Loucy (cell line): ENCODE measurements at regions not wholly inside any gene's neighbourhood (a gene's known extent, or its start where the extent isn't known, plus 50 kb on each side); places are given as distances from the start of the nearest gene placed in this dataset.

Experiments
- H2AFZ ChIP-seq: fragments of 200-600 bp; sonication (generic); 2 replicates; pipeline ENCODE4 v1.6.0; 2016; ENCODE audit warnings: antibody characterized with exemption, mild to moderate bottlenecking, low read length, moderate library complexity
- H3F3A ChIP-seq: fragments of 200-600 bp; 2 replicates; pipeline ENCODE4 v1.6.0; 2016; ENCODE audit warnings: antibody characterized with exemption, low read depth, mild to moderate bottlenecking
- H3K27me3 ChIP-seq: fragments of 200-600 bp; sonication (generic); 2 replicates; pipeline ENCODE4 v1.6.1; 2014; ENCODE audit warnings: low read length, mild to moderate bottlenecking; ENCODE audit not compliant: insufficient read depth, poor library complexity, severe bottlenecking
- H3K36me3 ChIP-seq: fragments of 200-600 bp; sonication (generic); 2 replicates; pipeline ENCODE4 v1.6.1; 2016; ENCODE audit warnings: low read length; ENCODE audit not compliant: insufficient read depth
- H3K4me1 ChIP-seq: fragments of 200-600 bp; sonication (generic); 2 replicates; pipeline ENCODE4 v1.5.1; 2014; ENCODE audit warnings: low read length, mild to moderate bottlenecking; ENCODE audit not compliant: insufficient read depth, poor library complexity, severe bottlenecking
- H3K4me2 ChIP-seq: fragments of 200-600 bp; sonication (generic); 2 replicates; pipeline ENCODE4 v1.6.0; 2014; ENCODE audit warnings: antibody characterized with exemption, low read length, low read depth, mild to moderate bottlenecking; ENCODE audit not compliant: poor library complexity, severe bottlenecking
- H3K4me3 ChIP-seq: fragments of 200-600 bp; sonication (generic); 2 replicates; pipeline ENCODE4 v1.5.1; 2014; ENCODE audit warnings: low read length, mild to moderate bottlenecking, mixed read lengths; ENCODE audit not compliant: poor library complexity, severe bottlenecking
- H3K79me2 ChIP-seq: fragments of 200-600 bp; sonication (generic); 2 replicates; pipeline ENCODE4 v1.6.1; 2014; ENCODE audit warnings: low read length; ENCODE audit not compliant: insufficient read depth
- H3K9ac ChIP-seq: fragments of 200-600 bp; sonication (generic); 2 replicates; pipeline ENCODE4 v1.6.0; 2014; ENCODE audit warnings: mild to moderate bottlenecking, low read depth, low read length, moderate library complexity; ENCODE audit not compliant: poor library complexity, severe bottlenecking
- H3K9me2 ChIP-seq: fragments of 200-600 bp; sonication (generic); replicated peaks from 2 replicates; pipeline ENCODE4 v1.6.1; 2016; ENCODE audit warnings: low read depth, low read length, mixed read lengths
- H3K9me3 ChIP-seq: fragments of 200-600 bp; sonication (generic); 2 replicates; pipeline ENCODE4 v1.6.1; 2014; ENCODE audit warnings: mild to moderate bottlenecking, antibody characterized with exemption, low read length, low read depth; ENCODE audit not compliant: insufficient read depth
- H4K20me1 ChIP-seq: fragments of 200-600 bp; sonication (generic); 2 replicates; pipeline ENCODE4 v1.6.0; 2014; ENCODE audit warnings: antibody characterized with exemption, low read length, mild to moderate bottlenecking; ENCODE audit not compliant: insufficient read depth, poor library complexity, severe bottlenecking
- CTCF ChIP-seq: fragments of 200-600 bp; sonication (generic); conservative IDR thresholded peaks from 2 replicates; pipeline ENCODE4 v1.5.1; 2014; ENCODE audit warnings: mild to moderate bottlenecking, antibody characterized with exemption, low read length
- EZH2phosphoT487 ChIP-seq: fragments of 200-600 bp; IDR thresholded peaks from 2 replicates; pipeline ENCODE4 v1.6.1; 2018; ENCODE audit warnings: antibody characterized with exemption, mild to moderate bottlenecking, moderate library complexity, borderline replicate concordance

GRCh38 chr22:22155607-22156006, 89.0 kb upstream of the VPREB1 start:
- Histone ChIP-seq H3K36me3 (peaks cover 15% of the 10 kb centered on the region; the same call in 1 of the 2 replicates), H2AFZ (no peak overlapping the region), H3K4me2 (no peak overlapping the region), H3K9me2 (no peaks in the 10 kb centered on the region), H3F3A (no peaks in the 10 kb centered on the region; the same call in 1 of the 2 replicates), H3K9me3 (no peaks in the 10 kb centered on the region), H3K27me3 (no peaks in the 10 kb centered on the region), H3K79me2 (peaks cover 5% of the 10 kb centered on the region; the same call in 1 of the 2 replicates), H3K4me1 (peaks cover 6% of the 10 kb centered on the region), H4K20me1 (no peaks in the 10 kb centered on the region), H3K4me3 (no peak overlapping the region), H3K9ac (no peak overlapping the region)
- TF ChIP-seq EZH2phosphoT487: no peak
- TF ChIP-seq CTCF: no peak

- peaks cover 15% of the 10 kb centered on the region; the same call in 1 of the 2 replicates for H3K36me3 ChIP-seq
- H3K79me2 ChIP-seq: peaks cover 5% of the 10 kb centered on the region; the same call in 1 of the 2 replicates
- no peak overlapping the region for H2AFZ ChIP-seq
- H3K9me2 ChIP-seq: no peaks in the 10 kb centered on the region
- H3K9me3 ChIP-seq: no peaks in the 10 kb centered on the region
- TF ChIP-seq CTCF: no peak
- no peak for TF ChIP-seq EZH2phosphoT487
- no peak overlapping the region for H3K4me2 ChIP-seq
- no peak overlapping the region for H3K9ac ChIP-seq
- no peaks in the 10 kb centered on the region for H4K20me1 ChIP-seq
- H3F3A ChIP-seq: no peaks in the 10 kb centered on the region; the same call in 1 of the 2 replicates
- peaks cover 6% of the 10 kb centered on the region for H3K4me1 ChIP-seq
- no peak overlapping the region for H3K4me3 ChIP-seq
- H3K27me3 ChIP-seq: no peaks in the 10 kb centered on the region
These were observed 89.4 kb upstream of the VPREB1 start for GRCh38 chr22:22155146-22155545.

- H3K9me2 ChIP-seq: no peaks in the 10 kb centered on the region
- H3K36me3 ChIP-seq: peaks cover 9% of the 10 kb centered on the region; the same call in 1 of the 2 replicates
- H3K4me1 ChIP-seq: peaks cover 6% of the 10 kb centered on the region
- no peak for TF ChIP-seq EZH2phosphoT487
- TF ChIP-seq CTCF: no peak
- no peaks in the 10 kb centered on the region; the same call in 1 of the 2 replicates for H3F3A ChIP-seq
- no peak overlapping the region for H3K9ac ChIP-seq
- H3K4me2 ChIP-seq: no peak overlapping the region
- H3K27me3 ChIP-seq: no peaks in the 10 kb centered on the region
- H4K20me1 ChIP-seq: no peaks in the 10 kb centered on the region
- no peak overlapping the region for H3K4me3 ChIP-seq
- H3K79me2 ChIP-seq: peaks cover 5% of the 10 kb centered on the region; the same call in 1 of the 2 replicates
- no peak overlapping the region for H2AFZ ChIP-seq
- no peaks in the 10 kb centered on the region for H3K9me3 ChIP-seq
These were observed 90.5 kb upstream of the VPREB1 start for GRCh38 chr22:22154040-22154439.
